Erythroblast (primary cell): ENCODE measurements at regions not wholly inside any gene's neighbourhood (a gene's known extent, or its start where the extent isn't known, plus 50 kb on each side); places are given as distances from the start of the nearest gene placed in this dataset.

Experiments used
- DNase-seq, 2 experiments: peaks; one replicate each; lab custom pipeline; 2025; lab: John Stamatoyannopoulos, UW
- GATA1 ChIP-seq: IDR thresholded peaks from 2 replicates; pipeline ENCODE4 v1.6.1; 2011; ENCODE audit warnings: low read depth, mild to moderate bottlenecking, control low read depth, low read length, moderate library complexity
- POLR2A ChIP-seq: IDR thresholded peaks from 2 replicates; pipeline ENCODE4 v1.6.1; 2011; ENCODE audit warnings: mild to moderate bottlenecking, low read length

DNA sequence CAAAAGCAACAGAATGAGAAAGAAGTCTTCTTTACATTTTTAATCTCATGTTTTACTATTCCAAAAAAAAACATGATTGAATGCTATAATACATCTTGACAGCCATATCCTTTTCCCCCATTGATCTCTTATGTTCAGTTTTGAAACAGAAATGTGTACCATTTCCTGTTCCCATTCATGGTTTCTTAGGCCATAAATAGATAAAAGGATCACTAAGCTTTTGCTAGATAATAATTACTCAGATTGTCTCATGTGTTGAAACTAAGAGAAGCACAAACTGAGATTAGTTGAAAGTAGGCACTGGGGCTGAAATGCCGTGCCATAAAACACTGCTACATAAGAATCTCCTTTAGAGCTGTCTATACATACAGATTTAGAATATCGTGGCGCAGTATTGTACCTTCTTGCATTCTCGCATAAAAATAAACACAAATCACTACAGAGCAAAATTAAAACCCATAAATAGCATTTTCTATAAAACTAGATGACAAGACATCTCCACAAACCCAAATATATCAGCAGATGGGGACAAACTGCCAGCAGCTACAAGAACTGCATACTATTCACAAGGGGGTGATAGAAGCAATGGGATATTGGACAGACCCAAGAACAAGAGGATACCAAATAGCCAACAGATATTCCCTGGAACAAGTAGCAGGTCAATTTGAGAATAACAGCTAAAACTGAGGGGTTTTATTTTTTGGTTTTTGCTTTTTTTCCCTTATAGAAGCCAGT, 405.3 kb upstream of the PRMT6 start:
- no peak for TF ChIP-seq POLR2A
- TF ChIP-seq GATA1 = no peak

DNA sequence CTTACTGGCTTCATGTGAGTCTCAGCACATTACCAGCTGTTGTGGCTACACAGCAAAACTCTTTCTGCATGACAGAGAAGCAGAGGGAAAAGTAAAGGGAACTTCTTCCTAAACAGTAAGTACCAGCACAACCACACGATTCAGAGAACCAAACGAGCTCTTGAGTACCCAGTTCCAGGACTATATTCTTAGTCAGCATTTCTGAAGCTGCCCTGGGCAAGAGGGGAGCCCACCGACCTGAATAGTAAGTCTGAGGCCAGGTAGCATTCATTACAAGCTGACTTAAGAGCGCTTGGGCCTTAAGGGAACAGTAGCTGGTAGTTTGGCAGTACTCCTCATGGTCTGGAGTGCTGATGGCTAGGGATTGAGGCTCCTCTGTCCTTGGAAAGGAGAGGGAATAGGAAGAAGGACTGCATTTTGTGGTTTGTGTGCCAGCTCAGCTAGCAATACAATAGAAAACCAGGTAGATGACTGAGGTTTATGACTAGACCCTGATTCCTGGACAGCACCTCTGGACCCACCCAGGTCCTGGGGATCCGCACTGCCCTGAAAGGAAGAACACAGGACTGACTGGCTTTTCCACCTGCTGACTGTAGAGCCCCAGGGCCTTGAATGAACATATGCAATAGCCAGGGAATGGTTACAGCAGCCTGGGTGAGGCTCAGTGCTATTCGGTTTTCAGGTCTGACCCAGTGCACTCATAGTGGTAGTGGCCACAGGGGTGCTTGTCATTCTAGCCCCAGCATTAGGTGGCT, 396.8 kb upstream of the PRMT6 start:
- TF ChIP-seq GATA1 (no peak), POLR2A (no peak)
- no peak for DNase-seq

More for the DNA sequence above, 405.3 kb upstream of the PRMT6 start:
- no peak for DNase-seq

DNA sequence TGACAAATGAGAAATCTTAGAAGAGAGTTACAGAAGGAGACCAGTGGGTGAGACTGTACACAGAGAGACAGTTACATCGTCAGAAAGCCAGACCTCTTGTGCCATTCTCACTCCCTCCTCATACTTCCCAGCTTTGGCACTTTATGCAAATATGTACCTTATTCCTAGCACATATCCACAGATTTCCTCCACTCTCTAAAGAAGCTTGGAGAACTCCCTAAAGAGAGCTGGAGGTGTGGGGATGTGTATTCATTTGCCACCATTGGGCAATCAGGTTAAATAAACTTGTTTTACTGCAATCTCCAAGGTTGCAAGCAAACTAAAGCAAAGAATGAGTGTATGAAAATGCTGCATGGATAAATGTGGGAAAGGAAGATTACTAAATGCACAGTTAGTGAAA, 380.9 kb upstream of the PRMT6 start:
- TF ChIP-seq POLR2A = no peak
- no peak for TF ChIP-seq GATA1
- DNase-seq = no peak

DNA sequence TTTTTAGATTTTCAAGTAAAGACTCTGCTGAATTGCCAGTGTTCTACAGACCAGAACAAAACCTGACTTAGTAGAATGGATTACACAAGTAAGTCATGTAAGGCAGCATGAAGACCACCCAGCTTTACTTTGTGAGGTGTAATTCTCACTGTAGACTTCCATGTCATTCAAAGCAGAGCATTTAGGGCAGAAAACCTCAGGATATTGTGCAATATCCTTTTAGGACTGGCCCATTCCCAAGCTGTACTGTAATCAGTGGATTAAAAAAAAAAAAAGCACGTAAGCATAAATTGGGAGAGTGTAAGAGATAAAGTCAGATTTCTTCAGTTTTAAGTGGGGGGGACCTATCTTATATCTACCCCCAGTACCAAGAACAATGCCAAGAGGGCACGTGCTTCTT, 380.5 kb upstream of the PRMT6 start:
- TF ChIP-seq POLR2A = no peak
- TF ChIP-seq GATA1 = no peak
- no peak for DNase-seq

DNA sequence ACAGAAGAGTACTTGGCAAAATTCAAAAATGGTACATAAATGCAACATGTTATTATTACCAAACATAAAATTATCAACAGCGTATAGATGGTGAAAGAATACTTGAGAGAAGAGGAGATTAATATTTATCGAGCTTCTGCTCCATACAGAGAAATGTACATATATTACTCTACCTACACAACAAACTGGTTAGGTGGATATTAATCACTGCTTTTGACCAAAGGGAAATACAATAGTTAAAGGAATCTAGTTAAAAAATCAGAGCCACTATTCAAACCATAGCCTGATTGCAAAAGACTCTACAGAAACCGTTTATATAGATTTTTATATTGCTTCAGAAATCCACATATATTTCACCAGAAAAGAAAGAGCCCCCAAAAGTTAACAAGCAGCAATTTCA, 379.3 kb upstream of the PRMT6 start:
- no peak for DNase-seq
- TF ChIP-seq GATA1 (no peak), POLR2A (no peak)

DNA sequence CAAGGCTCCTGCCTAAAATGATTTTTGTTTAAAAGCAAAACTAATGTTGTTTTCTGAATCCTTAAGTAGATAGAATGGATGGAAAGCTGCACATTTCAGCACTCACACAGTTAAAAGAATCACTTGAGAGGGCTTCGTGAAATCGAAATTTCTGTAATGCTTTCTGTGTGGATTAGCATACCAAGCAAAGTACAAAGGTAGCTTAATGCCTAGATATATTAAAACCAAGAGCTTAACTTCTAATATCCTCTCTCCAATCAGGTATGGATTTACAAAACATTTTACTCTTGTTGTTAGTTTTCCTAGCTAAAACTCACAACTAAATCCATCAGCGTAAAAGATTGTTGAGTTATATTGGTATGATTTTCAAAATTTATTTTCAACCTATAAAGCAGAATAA, 378.8 kb upstream of the PRMT6 start:
- no peak for TF ChIP-seq POLR2A
- TF ChIP-seq GATA1 = no peak

DNA sequence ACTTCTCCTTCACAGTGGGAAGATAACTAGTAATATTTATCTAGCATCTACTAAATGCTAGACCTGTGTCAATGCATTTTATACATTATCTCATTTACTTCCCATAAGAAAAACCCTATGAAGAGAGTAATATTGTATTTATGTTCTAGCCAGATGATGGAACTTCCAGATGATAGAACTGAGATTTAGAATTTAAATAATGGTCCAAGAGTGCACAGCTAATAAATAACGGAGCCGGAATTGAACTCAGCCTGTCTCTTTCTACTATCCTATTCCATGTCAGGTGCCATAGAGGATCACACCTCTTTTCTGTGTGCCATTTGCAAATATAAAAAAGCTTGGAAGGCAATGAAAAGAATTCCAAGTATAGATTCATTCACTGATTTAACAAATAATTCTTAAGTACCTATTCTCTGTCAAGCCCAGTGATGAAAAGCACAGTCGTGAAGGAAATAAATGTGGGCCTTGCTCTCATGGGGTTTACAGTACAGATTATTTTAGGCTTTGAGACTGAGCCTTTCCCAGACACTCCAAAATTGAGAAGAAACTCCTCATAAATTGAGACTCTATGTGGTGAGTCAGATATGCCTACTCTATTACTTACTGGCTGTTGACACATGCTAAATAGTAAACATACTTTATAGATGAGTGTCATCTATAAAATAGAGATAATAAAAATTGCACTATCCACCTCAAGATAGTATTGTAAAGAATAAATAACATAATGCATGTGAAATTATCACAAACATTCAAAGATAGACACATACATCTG, 378.0 kb upstream of the PRMT6 start:
- no peak for DNase-seq
- TF ChIP-seq GATA1 = no peak
- no peak for TF ChIP-seq POLR2A

More for the DNA sequence above, 378.8 kb upstream of the PRMT6 start:
- no peak for DNase-seq

DNA sequence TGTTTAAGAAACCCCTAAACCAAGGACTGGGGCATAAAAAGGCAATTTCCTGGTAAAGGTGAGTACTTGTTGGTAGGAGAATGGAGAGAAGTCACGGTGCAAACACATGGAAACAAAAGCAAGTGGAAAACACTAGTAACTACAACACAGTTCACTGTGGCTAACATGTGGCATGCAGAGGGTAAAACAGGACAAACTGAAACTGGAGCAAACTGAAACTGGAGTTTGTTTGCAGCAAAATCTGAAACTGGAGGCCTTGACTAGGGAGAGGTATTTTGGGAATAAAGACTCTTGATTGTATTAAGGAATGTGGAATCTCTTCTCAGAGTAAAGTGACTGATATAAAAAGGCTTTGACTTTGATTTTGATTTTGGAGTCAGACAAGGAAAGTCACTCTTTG, 376.3 kb upstream of the PRMT6 start:
- DNase-seq = no peak
- TF ChIP-seq GATA1 (no peak), POLR2A (no peak)

DNA sequence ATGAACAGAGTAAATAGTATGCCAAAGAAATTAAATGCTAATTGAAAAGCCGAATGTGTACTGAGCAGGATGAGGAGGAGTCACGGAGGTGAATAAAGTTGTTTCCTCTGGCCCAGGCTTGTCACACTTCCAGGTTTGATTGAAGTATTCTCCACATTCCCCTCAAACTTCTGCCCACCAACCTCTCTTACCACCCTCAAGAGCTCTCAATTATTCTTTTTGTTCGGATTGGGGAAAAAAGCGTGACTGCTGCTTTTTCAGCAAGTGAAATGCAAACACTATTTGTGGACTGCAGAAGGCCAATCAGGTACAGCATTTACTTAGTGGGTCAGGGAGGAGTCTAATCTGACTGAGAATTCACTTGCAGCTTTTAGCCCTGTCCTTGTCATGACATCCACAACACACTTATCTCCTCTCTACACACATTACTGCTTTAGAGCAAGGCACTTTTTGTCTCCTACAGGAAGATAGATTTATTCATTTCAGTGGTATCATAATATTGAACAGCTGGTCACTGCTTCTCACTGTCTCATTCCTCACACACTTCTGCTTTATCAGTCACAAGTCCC, 375.6 kb upstream of the PRMT6 start:
- no peak for TF ChIP-seq GATA1
- TF ChIP-seq POLR2A = no peak
- DNase-seq = no peak

DNA sequence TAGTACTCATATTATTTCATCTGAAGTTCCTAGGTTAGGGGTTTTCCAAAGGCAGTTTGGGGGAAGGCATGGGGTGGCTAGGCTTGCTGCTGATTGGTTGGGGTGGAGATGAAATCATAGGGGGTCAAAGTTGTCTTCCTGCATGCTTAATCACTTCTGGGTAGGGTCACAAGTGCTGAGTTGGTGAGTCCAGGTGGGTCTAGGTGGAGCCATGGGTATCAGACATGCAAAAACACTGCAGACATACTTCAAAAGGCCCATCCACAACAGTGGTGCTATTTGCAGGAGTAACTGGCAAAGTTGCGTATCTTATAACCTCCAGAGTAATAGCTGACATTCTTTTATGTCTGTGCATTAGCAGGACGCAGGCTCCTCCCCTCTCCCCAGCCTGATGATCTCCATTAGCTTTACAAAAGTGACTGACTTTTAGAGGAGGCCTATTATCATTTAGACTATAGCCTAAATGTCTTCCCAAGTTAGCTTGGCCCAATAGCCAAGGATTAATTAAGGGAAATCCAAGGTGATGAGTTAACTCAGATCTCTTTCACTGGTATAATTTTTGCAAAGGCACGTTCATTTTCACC, 374.4 kb upstream of the PRMT6 start:
- TF ChIP-seq GATA1 = no peak
- no peak for TF ChIP-seq POLR2A
- DNase-seq = no peak

DNA sequence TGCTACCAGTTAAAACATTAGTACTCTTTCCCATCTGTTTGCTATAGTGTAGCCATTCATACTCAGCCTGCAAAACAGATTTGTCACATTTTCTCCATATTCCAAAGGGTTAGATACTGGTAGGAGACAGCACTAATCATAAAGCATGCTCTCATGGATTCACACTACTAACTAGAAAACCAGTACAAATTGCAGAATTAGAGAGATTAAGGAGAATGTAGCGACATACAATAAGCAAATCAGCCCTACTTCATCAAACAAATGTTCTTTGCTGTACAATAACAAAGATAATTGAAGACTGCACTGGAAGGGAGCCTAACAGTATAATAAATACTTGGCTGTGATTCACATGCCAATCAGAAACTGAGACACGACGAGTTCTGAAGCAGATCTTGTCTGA, 368.0 kb upstream of the PRMT6 start:
- no peak for TF ChIP-seq POLR2A
- no peak for TF ChIP-seq GATA1
- no peak for DNase-seq

DNA sequence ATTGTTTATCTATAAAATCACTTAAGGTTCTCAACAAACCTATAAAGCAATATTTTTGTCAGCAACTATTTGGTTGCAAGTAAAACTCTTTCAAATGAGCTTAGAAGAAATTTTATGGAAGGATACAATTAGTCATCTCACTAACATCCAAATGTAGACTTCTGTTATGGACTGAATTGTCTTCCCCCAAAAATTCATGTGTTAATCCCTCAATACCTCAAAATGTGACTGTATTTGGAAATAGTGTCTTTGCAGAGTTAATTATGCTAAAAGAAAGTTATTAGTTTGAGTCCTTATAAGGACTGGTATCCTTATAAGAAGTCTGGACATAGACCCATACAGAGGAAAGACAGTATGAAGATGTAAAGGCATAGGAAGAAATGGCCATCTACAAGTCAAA, 357.8 kb upstream of the PRMT6 start:
- no peak for TF ChIP-seq GATA1
- no peak for TF ChIP-seq POLR2A
- DNase-seq = no peak

DNA sequence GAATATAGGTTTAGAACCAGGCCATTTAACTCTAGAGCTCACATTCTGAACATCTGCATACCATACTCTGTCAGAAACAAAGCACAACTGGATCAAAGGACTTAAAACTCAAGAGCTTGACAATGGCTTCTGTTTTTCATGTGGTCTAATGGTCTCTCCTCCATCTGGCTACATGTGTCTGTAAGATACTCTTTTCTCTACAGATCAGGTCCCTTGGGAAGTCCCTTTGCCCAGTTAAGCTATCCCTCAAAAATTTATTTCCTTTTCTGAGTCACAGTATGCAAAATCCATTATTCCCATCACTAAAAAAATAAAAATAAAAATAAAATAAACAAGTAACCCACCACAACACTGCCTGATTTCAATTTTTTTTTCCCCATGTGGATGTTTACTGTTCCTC, 357.0 kb upstream of the PRMT6 start:
- TF ChIP-seq POLR2A (no peak), GATA1 (no peak)
- DNase-seq = no peak

DNA sequence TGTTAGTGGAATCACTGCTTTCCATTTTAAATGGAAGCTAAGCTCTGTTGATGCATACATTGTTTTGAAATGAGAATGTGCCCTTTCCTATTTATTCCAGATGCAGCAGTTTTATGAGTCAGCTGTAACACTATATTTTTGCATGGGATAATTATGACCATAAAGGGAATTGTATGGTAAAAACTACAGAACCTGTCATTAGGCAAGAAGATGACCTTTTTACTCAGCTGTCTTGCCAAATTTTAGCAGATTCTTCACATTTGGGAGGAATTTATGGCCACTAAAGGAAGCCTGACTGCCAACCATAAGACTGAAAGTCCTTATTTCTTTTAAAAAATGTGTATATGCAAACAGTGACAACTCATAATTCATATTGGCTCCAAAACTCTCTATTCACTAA, 356.3 kb upstream of the PRMT6 start:
- DNase-seq = no peak
- TF ChIP-seq GATA1 (no peak), POLR2A (no peak)
